Ishikawa (cell line): ENCODE measurements at regions not wholly inside any gene's neighbourhood (a gene's known extent, or its start where the extent isn't known, plus 50 kb on each side); places are given as distances from the start of the nearest gene placed in this dataset.

Experiments
- CEBPB ChIP-seq: IDR thresholded peaks from 2 replicates; pipeline ENCODE4 v1.6.1; 2012
- RAD21 ChIP-seq: IDR thresholded peaks from 2 replicates; pipeline ENCODE4 v1.6.1; 2012; ENCODE audit warnings: low read depth
- TEAD4 ChIP-seq: IDR thresholded peaks from 2 replicates; pipeline ENCODE4 v1.6.1; 2012
- YY1 ChIP-seq: IDR thresholded peaks from 2 replicates; pipeline ENCODE4 v1.6.1; 2012; ENCODE audit warnings: low read depth
- ZBTB7A ChIP-seq: IDR thresholded peaks from 2 replicates; pipeline ENCODE4 v1.6.1; 2012; ENCODE audit warnings: low read depth
- TF ChIP-seq, protein P1 (sequence below): IDR thresholded peaks from 2 replicates; pipeline ENCODE4 v1.6.1; 2012

DNA sequence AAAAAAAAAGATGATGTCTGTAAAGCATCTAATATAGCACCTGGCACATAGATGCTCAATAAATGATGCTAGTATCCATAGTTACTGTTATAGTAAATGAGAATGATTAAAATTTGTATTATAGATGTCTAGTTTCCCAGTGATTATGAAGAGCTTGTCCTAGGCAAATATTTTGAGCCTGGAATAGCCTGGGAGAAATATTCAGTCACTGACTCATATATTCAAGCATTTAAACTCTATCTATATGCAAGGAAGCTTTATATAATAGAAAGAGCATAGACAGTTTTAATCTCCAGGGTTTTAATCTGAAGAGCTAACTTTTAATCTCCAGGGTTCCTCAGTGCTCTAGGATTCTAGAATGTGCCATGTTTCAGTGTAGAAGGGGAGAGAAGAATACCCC, 91.5 kb upstream of the VASH1 start:
- no peak for TF ChIP-seq RAD21
- TF ChIP-seq, protein P1, sequence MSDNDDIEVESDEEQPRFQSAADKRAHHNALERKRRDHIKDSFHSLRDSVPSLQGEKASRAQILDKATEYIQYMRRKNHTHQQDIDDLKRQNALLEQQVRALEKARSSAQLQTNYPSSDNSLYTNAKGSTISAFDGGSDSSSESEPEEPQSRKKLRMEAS, result no peak
- TF ChIP-seq YY1, result no peak
- TF ChIP-seq TEAD4, result no peak
- TF ChIP-seq ZBTB7A, result no peak
- TF ChIP-seq CEBPB, result no peak
